ENCODE measurements at regions not wholly inside any gene's neighbourhood (a gene's known extent, or its start where the extent isn't known, plus 50 kb on each side); places are given as distances from the start of the nearest gene placed in this dataset.

- no peak for DNase-seq
These were observed 139.4 kb downstream of the ID4 start for GRCh38 chr6:19976411-19977129.

DNA sequence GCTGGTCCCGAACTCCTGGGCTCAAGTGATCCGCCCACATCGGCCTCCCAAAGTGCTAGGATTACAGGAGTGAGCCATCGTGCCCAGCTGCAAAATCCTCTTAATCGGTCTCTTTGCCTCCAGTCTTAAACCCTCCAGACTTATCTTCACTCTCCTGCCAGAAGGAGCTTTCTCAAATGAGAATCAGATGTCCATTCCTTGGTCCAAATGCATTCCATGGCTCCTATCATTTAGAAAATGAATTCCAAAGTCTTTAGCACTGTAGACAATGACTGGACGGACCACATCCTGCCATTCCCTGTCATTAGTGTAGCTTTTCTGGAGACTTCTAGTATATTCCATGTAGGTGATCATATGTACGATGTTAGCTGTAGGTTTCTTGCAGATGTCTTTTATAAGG is 141.9 kb downstream of the ID4 start:
- no peak for DNase-seq

DNA sequence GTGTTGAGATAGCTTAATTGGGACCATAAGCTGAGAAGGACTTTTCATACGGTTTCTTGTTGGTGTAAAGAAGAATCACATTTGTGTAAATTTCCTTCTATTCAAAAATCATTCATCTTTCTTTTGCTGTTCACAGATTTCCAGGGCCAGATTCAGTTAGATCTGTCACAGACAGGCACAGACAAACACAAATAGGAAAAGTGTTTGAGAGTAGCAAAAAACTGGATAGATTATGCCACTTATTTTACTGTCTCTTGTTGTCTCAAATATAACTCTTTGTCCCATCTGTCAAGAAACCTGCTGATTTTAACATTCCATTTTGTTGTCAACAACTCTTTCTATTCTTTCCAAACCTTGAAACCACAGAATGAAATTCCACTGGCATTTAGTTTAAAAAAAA is 142.8 kb downstream of the ID4 start:
- DNase-seq: no peak

DNA sequence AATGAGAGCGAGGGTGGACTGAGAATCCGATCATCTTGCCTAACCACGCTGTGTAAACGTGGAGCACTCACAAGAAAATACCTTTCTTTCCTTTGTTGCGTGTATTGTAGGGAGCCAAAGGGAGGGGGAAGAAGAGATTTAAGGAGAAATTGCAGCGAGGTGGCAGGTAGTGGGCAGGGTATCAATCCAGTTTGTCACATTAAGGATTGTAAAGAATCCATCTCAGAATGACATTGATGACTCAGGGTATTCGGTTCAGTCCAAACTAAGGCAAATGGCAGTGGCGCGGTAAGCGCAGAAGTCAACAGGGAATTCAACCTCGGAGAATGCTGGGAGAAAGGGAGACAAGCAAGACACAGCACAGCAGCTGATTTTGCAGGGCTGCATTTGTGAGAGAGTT is 146.2 kb downstream of the ID4 start:
- no peak for DNase-seq

DNA sequence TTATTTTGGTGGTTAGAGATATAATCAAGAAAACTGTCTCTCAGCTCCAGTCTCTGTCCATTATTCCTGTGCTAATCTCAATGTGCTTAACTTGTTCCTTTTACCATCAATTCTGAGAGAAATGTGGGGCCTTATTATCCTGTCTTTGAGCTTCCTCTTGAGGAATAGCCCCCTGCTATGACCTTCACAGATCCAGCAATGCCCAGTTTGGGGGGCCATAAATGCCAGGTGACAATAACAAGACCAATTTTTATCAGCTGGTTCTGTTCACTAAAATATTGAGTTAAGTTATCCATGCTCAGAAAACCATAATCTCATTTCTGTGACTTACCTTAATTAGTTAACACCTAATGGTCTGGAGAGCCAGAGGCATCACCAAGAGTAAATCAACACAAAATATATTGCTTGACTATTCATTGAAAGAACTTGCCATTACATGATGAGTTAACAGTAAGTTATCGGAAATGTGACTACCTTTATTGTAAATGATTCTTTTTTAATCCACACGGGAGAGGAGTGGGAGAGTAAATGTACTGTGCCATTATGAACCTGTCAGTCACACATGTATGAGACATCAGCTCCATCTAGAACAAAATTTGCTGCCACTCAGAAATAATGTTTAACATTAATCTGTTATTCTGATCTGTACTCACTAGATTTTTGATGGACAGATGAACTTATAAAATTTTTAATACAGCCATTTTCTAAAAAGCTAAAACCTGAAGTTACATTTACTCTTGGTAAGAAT is 149.7 kb downstream of the ID4 start:
- DNase-seq: no peak

DNA sequence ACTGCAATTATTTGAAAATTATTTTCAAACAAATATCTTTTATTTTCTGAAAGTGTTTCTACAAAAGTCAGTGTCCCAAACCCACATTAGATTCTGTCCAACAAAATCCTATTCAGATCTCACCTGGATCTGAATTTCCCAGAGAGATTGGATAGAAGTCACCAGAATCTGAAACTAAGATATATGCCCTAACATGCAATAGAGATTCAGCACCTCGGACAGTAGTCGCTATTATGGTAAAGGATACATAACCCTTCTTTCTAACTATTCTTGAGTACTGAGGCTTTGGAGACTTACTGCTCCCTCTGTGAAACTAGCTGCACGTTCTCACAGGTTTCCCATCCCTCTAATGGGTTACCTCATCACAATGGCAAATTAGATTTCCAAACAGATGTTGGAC is 151.4 kb downstream of the ID4 start:
- no peak for DNase-seq

DNA sequence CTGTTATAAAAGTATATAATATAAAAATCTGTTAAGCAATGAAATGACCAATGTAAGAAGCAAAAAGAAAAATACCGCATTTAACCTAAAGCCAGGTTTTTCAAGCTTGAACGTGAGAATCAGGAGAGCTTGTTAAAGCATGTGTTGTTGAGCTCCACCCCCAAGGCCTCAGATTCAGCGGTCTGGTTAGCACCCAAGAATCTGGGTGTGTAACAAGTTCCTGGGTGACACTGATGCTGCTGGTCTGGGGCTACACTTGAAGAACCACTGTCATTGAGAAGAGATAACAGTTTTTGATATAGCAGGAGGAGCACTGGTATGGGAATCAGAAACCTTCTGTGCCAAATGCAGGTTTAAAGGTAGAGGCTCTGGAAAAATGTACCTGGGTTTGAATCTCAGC is 154.0 kb downstream of the ID4 start:
- no peak for DNase-seq

DNA sequence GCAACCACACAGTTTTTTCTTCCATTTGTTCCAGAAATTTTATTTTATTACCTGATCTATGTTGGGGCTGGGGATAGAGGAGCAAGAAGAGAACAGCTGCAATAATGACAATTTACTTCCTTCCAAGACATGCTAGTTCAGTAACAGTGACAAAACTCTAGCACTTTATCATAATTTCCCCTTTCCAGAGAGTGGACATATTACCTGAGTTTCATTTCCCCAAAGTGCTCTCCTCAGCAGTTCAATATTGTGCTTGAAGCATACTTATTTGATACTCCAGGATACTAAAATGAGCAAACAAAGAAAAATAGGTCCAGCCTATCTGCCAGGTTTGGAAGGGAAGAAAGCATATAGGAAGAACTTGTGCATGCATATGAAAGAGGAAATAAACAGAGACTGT is 157.7 kb downstream of the ID4 start:
- no peak for DNase-seq

DNA sequence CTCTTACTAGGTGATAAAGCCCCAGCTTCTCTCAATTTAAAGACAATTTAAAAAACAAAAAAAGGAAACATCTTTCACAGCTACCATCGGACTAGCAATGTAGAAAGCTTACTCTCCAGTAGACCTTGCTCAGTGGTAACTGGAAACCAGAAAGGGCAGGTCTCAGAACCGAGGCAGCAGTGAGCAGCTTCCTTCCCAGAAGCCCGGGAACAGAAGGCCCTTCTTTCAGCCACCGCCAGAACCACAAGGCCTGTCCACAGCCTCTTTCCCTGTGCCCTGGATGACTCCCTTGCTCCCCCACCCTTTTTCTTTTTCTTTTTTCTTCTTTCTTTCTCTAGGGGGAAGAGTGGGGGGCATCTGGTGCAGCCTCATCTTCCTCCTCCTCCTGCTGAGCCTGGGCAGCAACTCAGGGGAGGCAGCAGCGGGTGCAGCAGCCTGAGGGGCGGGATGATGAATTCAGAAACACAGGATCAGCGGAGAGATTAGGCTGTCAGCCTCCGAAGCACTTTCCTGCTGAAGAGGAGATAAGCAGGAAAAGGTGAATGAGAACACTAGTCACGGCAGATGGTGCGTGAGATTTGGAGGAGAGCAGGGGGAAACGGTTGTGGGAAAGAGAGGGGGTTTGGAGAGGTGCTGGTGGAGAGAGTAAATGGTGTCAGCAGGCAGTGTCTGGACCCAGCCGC is 158.5 kb downstream of the ID4 start:
- no peak for DNase-seq

DNA sequence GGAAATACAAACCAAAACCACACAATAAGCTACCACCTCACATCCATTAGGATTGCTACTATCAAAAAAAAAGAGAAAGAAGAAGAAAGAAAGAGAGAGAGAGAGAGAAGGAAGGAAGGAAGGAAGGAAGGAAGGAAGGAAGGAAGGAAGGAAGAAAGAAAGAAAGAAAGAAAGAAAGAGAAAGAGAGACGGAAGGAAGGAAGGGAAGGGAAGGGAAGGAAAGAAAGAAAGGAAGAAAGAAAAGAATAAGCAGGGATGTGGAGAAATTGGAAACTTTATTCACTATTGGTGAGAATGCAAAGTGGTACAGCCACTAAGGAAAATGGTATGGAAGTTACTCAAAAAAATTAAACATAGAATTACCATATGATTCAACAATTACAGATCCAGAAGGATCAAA is 159.9 kb downstream of the ID4 start:
- no peak for DNase-seq

DNA sequence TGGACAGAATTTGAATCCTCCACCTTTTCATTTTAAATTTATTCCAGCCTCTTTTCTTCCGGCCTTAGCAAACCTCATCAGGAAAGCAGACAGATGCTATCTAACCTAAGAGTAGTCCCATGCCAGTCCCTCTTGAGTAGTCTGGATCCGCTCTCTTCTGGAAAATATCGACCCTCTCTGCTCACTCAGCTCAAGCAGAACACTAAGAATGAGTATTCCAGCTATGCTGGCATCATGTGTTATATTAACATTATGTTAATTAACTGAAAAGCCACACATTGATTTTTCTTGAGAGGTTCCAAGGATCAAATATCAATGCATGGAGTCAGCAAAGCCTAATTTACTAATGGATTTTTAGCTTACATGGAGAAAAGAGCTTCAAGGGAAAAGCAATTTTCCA is 161.4 kb downstream of the ID4 start:
- DNase-seq: no peak

DNA sequence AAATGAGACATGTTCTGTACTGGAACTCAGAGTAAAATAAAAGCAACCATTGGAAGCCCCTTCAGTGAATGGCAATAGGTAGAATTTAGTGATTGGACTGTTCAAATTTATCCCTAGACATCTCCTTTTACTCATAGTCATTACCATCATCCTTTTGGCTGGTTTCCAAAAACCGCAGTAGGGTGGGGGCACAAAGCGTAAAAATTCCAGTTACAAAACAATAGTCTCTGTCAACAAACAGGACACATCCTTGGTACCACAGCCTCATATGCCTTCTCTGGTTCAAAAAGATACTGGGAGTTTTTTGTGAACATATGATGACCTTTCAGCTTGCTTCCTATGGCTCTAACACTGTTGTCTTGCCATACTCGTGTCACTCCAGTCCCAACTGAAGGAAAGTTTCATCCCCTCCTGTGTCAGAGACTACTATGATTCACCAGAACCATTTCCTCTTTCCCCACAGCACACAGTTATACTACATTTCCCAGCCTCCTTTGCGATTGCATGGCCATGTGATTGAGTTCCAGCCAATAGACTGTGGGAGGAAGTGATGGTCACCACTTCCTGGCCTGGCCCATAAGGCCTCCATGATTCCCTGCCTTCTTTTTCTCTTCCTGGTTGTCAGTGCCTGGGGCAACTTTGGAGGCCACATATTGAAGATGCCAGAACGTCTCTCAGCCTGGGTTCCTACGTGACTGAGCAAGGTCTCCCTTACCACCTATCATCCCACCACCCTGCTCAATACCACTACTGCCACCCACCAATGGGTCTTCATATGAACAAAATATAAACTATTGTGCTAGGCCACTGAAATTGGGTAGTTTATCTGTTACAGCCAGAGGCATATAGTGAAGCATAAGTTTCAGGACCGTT is 162.4 kb downstream of the ID4 start:
- no peak for DNase-seq

DNA sequence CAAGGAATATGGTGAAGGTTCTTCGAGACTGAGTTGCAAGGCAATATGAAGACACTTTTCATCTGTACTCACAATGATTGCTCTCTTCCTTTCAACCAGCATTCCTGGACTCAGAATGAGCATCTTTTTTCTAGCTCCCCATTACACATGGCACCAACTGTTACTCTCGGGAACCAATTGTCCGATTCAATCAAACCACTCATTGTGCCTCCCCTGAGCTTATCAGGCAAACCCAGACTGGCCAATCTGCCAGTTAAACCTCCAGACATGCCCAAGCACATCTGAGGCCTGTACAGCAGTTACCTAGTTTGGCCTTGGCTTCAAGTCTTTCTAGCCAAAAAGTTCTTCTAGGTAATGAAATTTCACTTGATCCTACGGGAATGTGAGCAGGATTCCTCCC is 164.1 kb downstream of the ID4 start:
- no peak for DNase-seq

DNA sequence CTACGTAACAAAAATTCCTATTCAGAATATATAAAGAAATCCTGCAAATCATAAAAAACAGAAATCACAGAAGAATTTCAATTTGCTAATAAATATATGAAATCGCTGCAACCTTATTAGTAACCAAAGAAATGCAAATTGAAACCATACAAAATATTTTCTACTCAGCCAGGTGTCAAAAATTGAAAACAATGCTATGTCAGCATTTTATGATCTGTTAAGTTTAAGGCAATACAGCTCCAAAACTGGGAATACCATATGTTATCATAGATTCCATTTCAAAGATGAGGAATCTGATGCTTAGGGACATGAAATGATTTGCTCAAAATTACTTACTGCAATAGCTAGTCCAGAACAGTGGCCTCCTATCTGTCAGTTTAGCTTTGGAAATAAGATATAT is 168.9 kb downstream of the ID4 start:
- DNase-seq: no peak

DNA sequence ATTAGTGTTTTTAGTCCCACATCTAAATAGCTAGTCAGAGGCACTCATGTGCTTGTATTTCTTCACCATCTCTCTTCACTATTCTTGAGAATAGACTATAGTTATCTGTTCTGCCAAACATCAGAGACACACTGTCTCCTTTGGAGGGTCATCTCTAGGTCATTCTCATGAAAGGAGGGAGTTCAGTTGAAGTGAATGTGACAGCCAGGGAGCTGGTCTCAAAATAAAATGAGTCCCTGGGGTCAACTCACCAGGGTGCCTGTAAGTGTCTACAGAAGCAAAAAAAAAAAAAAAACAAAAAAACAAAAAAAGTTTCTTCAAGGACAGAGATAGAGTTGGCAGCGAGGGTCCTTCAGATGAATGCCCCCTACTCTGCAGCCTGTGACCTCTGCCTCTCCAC is 171.0 kb downstream of the ID4 start:
- DNase-seq: no peak

GRCh38 chr6:20013066-20013861 is 176.1 kb downstream of the ID4 start:
- no peak for DNase-seq

DNA sequence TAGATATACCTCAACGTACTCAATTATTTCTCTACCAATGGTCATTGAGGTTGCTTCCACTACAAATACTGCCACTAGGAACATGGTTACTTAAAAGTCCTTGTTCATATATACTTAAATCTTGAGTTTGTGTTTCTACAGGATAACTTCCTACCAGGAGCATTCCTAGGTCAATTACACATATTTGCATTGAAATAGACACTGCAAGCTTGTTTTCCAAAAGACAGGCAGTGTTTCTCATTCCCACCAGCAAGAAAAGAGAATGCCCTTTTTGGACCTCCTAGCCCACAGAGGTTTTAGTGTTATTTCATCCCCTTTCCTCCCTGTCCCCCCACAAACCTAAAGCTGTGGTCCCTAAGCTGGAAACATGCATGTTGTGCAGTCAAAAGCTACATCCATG is 177.3 kb downstream of the ID4 start:
- DNase-seq: no peak

DNA sequence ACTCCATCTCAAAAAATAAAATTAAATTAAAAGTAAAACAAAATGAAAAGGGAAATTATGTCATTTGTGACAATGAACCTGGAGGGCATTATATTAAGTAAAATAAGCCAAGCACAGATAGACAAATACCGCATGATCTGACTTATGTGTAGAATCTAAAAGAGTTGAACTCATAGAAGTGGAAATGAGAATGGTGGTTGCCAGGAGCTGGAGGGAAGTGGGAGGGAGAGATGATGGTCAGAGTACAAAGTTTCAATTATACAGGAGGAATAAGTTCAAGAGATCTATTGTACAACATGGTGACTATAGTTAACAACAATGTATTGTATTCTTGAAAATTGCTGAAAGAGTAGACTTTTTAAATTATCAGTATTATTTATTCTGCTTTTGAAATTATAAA is 183.4 kb downstream of the ID4 start:
- DNase-seq: no peak

GRCh38 chr6:20021795-20022194 is 184.6 kb downstream of the ID4 start:
- DNase-seq: no peak

DNA sequence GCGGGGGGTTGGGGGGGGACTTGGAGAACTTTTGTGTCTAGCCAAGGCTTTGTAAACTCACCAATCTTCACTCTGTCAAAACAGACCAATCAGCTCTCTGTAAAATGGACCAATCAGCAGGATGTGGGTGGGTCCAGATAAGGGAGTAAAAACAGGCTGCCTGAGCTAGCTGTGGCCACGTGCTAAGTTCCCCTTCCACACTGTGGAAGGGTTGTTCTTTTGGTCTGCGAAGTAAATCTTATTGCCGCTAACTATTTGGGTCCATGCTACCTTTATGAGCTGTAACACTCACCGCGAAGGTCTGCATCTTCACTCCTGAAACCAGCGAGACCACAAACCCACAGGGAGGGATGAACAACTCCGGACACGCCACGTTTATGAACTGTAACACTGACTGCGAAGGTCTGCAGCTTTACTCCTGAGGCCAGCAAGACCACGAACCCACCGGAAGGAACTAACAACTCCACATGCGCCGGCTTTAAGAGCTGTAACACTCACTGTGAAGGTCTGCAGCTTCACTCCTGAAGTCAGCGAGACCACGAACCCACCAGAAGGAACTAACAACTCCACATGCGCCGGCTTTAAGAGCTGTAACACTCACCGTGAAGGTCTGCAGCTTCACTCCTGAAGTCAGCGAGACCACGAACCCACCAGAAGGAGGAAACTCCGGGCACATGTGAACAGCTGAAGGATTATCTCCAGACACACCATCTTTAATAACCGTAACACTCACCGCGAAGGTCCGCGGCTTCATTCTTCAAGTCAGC is 186.6 kb downstream of the ID4 start:
- peak; percentile 31 for DNase-seq

DNA sequence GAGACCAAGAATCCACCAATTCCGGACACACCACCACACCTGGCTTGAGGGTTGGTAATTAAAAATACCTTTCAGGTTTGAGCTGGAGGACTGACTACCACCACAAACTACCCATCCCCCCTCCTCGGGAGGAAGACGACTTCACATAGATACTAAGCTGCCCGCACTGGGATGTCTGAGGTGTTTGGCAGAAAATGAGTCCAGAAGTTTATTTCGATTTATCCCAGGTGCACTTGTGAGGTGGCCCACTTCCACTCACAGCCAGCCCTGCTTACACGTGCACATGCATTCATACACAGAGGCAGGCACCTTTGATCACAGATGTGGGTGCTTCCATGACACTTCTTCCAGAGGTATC is 187.1 kb downstream of the ID4 start:
- no peak for DNase-seq

GRCh38 chr6:20024978-20025377 is 187.3 kb downstream of the MBOAT1 start:
- DNase-seq: no peak

All from activated CD4-positive, CD25-positive, alpha-beta regulatory T cell treated with anti-CD3 and anti-CD28 coated beads, Interleukin-2, amount 50 U/mL, for 72 hours (primary cell).